Prostate gland (tissue), 2 donors: ENCODE measurements at regions not wholly inside any gene's neighbourhood (a gene's known extent, or its start where the extent isn't known, plus 50 kb on each side); places are given as distances from the start of the nearest gene placed in this dataset.

Experiments used
- CTCF ChIP-seq, 4 experiments: fragments of 200-600 bp in 2 of 4; fragments of 450-650 bp in 2 of 4; sonication (generic) in 2 of 4; IDR thresholded peaks; 1 replicate in 3 of 4; 2 replicates in 1 of 4; pipeline ENCODE4 v1.5.1; 2016 to 2019; ENCODE audit warnings: antibody characterized with exemption in 4 of 4, mild to moderate bottlenecking in 2 of 4, moderate library complexity in 2 of 4
- POLR2AphosphoS5 ChIP-seq: sonication (generic); formaldehyde crosslinking; IDR thresholded peaks from one replicate; pipeline ENCODE4 v1.6.1; 2017; ENCODE audit warnings: antibody characterized with exemption

- TF ChIP-seq CTCF (IDR thresholded peaks at IDR 0.05) (no peak), POLR2AphosphoS5 (no peak)
Measured at GRCh38 chr15:54850101-54850500, 346.6 kb downstream of the RSL24D1 start.
